Fibroblast of skin of scalp (primary cell): ENCODE measurements at regions not wholly inside any gene's neighbourhood (a gene's known extent, or its start where the extent isn't known, plus 50 kb on each side); places are given as distances from the start of the nearest gene placed in this dataset.
"Not testable (repeated sequence)": the region's sequence is repeated elsewhere in the genome, so short reads cannot be mapped to it uniquely, and the experiment has no call there.

ENCODE experiments used
- DNase-seq: peaks from one replicate; pipeline ENCODE4 v3.0.0-alpha.2; 2013

GRCh38 chr4:124065422-124065821 is 647.1 kb downstream of the ANKRD50 start:
- no peak for DNase-seq

- DNase-seq: no peak
Observed at GRCh38 chr4:124065936-124066335, 646.6 kb downstream of the ANKRD50 start.

GRCh38 chr4:124066595-124066994 is 645.9 kb downstream of the ANKRD50 start:
- no peak for DNase-seq

DNA sequence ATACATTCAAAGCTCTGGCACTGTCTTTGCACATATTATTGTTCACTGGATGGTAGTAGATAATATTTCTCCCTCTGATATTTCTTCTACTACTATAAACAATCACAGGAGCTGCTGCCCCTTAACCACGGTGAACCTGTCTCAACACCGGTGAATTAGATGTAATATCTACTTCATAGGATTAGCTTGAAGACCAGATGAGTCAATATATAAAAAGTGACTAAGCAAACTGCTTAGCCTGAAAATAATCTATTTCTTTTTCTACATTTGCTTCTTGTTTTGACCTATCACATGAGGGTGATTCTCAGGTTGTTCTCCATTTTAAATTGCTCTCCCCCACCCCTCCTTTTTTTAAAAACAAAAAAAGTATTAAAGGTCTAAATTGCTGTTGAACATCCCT is 645.5 kb downstream of the ANKRD50 start:
- DNase-seq: no peak

- DNase-seq: no peak
Observed at GRCh38 chr4:124070688-124071484, 641.6 kb downstream of the ANKRD50 start.

- DNase-seq: not testable (repeated sequence)
Observed at GRCh38 chr4:124075276-124075675, 637.3 kb downstream of the ANKRD50 start.

- DNase-seq: peak; percentile 81
Observed at GRCh38 chr4:124079174-124079780, 633.3 kb downstream of the ANKRD50 start.

GRCh38 chr4:124083711-124084110 is 628.8 kb downstream of the ANKRD50 start:
- peak; percentile 45 for DNase-seq

DNA sequence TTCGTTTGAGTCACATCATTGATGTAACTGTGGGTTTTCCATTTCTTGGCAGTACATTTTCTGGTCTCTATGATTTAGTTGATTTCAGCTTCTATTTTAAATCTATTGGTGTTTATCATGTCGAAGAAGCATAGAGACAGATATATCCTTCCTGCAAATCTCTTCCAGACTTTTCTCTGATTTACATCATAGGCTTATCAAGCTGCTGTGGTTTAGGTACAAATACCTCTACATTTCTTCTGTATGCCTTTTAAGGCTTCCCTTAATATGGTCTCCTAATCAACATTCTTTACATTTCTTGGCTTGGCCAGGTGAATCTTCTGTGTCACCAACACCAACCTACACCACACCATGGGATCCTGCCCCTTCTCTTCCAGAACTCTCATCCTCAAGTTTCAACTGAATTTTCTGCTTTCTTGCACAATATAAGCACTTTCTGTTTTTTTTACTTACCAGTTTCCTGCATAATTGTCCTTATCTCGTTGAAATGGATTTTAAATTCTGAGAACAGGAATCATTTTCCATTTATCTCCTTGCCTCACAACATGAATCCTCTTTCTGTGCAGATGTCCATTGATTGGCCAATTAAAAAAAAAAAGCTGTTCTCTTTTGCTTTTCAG is 626.9 kb downstream of the ANKRD50 start:
- no peak for DNase-seq

- no peak for DNase-seq
Observed at GRCh38 chr4:124090021-124090420, 622.5 kb downstream of the ANKRD50 start.

DNA sequence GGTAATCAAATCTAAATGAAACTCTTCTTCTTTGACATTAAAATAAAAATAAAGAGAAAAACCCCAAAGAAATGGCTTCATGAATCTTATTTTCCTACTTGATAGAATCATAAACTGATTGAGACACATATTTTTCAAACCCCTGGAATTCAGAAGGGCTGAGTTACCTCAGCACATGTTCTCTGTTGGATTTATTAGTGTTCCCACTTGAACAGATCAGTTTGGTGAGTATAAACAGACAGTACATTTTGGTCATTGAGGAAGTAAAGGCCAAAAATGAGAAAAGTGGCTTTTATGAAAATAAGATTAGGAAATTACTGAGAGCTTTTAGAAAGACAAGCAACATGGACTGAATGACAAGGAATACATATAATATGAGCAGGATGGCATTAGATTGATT is 620.4 kb downstream of the ANKRD50 start:
- DNase-seq: no peak

- no peak for DNase-seq
Observed at GRCh38 chr4:124092541-124092984, 620.0 kb downstream of the ANKRD50 start.

- no peak for DNase-seq
Observed at GRCh38 chr4:124095621-124096020, 616.9 kb downstream of the ANKRD50 start.

DNA sequence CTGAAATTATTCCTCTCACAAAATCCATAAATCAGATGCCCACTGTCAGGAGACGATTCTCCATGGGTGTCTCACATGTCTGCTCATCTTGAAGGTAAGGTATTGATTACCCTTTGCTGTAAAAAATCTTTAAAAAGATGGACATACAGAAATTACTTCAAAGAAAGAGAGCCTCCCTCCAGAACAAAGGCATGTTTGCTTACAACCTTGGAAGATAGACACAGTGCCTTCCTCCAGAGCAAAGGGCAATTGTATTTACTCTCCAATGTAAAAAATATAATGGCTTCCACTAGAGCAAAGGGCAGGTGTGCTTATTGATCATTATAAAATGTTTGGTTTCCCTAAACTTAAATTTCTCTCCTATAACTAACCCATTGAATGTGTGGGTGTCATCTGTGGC is 616.2 kb downstream of the ANKRD50 start:
- no peak for DNase-seq

- DNase-seq: peak; percentile 21
Observed at GRCh38 chr4:124097447-124097846, 615.1 kb downstream of the ANKRD50 start.

DNA sequence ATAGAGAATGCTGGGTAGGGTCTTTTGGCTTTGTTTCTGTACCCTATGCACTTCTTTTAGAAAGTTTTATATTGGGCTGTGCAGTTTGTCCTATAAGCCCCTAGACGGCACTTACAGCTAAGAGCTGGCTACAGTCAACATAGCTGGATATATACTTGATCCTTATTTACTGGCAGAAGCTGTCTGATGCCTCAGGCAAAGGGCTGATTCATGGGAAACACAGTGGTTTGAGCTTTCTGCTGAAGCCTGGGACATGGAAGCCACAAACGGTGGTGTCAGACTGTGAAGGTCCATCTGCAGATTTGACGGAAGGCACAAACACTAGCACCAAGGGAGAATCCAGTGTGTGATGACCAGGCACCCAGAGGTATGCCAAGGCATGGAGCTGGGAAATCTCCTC is 608.4 kb downstream of the ANKRD50 start:
- DNase-seq: no peak

DNA sequence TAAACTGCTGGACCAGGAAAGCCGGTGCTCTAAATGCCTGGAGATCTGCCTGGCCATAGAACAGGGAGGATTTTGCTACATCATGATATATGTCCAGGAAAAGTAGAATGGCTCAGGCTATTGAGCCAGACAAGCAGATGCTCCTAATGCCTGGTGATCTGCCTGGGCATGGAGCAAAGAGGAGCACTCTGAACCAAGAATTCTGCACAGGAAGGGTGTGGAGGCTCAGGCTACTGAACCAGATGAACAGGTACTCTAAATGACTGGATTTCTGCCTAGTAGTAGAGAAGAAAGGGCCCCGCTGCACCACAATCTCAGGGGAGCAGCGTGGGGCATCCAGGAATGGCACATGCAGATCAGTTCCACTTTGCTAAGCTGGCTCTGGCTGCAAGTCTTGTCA is 607.9 kb downstream of the ANKRD50 start:
- DNase-seq: no peak

GRCh38 chr4:124105212-124105611 is 607.3 kb downstream of the ANKRD50 start:
- peak; percentile 19 for DNase-seq

DNA sequence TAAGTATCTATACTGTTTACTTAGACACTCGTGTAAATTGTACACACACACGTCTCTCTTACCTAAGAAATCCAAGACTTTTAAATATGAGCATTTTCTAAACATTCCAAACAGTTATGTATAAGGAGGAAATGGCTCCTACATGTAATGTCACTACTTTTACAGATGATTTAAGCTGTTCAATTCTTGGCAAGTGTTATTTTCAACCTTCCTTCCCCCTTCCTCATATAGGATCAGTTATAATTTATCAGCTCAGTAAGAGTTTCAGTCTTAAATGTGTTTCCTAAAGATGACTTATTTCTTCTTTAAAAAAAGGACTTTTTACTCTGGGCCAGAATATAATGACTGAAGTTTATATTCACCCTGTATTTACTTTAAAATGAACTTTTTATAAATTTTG is 601.1 kb downstream of the ANKRD50 start:
- no peak for DNase-seq

DNA sequence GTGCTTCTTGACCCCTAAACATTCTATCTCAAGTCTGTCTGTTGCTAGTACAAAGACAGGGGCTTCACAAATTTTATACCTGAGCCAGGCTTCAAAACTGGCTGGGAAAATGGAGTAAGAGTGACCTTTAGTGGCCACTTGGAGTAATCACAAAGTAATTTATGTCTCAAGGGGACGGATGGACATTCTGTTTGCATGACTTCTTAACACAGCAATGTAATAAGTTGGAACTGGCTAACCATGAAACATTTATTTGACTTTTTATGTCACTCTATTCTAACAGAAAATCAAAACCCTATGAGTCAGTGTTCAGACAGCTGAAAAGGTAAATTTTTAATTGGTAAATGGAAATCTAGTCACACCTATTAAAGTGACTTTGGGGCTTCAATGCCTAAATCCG is 600.6 kb downstream of the ANKRD50 start:
- DNase-seq: peak; percentile 82

DNA sequence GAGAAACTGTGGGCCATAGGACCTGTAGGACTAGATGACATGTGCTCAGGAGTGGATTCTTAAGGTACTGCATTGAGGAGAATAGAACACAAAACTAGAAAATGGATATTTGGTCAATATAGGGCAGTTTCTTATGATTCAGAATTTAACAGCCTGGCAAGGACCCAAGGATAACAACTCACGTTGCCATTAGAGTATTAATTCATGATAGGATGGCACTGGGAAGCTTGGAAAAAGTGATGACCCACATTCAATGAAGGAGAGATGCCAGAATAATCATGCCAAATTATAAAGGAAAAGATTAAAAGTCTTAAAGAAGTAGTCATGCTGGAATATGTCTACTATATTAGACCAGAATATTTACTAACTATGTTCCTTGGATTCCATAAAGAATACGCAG is 594.5 kb downstream of the ANKRD50 start:
- DNase-seq: peak; percentile 11

DNA sequence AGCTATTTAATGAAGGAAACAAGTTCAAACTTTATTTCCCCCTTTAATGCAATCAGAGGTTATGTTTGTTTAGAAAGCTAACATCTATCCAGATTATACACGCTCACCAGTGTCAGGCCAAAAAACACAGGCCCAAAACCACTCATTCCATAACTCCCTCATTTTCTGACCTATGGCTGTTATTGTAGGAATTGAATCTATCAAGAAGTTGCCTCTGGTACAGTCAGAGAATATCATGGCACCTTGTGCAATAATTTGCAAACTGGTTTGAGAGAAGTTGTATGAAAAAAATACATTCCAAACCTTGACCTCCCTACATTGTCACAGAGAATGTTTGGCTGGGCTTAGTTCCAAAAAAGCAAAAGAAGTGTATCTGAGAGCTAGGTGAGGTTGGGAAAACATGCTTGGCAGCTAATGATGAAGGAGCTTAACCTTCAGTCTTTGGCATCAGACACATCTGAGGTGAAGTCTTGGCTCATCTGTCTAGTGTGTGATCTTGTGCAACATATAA is 591.0 kb downstream of the ANKRD50 start:
- peak; percentile 13 for DNase-seq

- no peak for DNase-seq
Observed at GRCh38 chr4:124123181-124123580, 589.4 kb downstream of the ANKRD50 start.

- no peak for DNase-seq
Observed at GRCh38 chr4:124123721-124124120, 588.8 kb downstream of the ANKRD50 start.
